CMK (cell line): ENCODE measurements at regions not wholly inside any gene's neighbourhood (a gene's known extent, or its start where the extent isn't known, plus 50 kb on each side); places are given as distances from the start of the nearest gene placed in this dataset.
"Not testable (repeated sequence)": the region's sequence is repeated elsewhere in the genome, so short reads cannot be mapped to it uniquely, and the experiment has no call there.

Experiments
- DNase-seq: peaks from one replicate; pipeline ENCODE4 v3.0.0-alpha.2; 2010; ENCODE audit warnings: low read depth

DNA sequence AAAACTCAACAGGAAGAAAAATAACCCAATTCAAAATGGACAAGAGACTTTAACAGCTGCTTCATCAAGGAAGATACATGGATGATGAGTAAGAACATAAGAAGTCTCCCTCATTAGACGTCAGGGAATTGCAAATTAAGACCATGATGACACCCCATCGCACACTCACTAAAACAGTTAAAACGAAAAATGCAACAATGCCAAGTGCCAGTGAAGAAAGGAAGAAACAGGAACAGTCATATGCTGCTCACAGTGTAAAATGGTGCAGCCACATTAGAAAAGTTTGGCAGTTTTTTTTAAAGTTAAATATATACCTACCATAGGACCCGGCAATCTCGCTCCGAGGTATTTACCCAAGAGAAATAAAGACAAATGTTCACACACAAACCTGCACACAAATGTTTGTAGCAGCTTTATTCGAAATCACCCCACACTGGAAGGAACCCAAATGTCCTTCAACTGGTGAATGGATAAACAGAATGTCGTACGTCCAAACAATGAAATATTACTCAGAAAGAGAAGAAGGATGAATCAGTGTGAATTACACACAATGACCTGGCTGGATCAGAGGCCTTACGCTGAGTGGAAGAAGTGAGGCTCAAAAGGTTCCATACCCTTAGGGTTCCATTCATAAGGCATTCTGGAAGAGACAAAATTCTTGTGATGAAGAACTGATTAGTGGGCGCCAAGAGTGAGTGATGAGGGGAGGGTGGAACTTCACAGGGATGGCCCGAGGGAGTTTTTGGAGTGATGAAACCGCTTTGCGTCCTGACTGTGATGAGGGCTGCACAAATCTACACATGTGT lies 110.3 kb downstream of the C16orf95 start:
- DNase-seq: no peak

DNA sequence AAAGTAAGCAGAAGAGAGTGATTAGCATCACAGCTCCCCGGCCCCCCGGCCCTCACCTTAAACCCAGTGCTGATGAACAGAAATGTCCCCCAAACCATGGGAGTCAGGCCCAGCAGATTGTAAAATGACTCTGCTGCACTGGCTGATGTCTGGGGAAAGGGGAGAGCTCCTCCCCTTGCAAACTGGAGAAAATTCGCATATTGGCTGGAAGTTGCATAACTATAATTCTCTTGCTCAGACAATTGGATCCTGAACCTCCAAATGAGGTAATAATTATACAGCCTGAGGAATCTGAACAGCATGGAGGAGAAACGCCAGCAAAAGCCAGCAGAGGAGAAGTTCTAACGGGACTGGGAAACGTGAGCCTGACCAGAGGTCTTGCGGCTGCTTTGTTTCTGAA lies 109.7 kb downstream of the C16orf95 start:
- DNase-seq: no peak

GRCh38 chr16:87207965-87208364 lies 109.2 kb downstream of the C16orf95 start:
- DNase-seq: no peak

DNA sequence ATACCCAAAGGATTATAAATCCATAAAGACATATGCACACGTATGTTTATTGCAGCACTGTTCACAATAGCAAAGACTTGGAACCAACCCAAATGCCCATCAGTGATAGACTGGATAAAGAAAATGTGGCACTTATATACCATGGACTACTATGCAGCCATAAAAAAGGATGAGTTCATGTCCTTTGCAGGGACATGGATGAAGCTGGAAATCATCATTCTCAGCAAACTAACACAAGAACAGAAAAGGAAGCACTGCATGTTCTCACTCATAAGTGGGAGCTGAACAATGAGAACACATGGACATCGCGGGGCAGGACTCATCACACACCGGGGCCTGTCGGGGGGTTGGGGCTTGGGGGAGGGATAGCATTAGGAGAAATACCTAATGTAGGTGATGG lies 108.2 kb downstream of the C16orf95 start:
- not testable (repeated sequence) for DNase-seq

GRCh38 chr16:87209808-87210512 lies 107.2 kb downstream of the C16orf95 start:
- no peak for DNase-seq

DNA sequence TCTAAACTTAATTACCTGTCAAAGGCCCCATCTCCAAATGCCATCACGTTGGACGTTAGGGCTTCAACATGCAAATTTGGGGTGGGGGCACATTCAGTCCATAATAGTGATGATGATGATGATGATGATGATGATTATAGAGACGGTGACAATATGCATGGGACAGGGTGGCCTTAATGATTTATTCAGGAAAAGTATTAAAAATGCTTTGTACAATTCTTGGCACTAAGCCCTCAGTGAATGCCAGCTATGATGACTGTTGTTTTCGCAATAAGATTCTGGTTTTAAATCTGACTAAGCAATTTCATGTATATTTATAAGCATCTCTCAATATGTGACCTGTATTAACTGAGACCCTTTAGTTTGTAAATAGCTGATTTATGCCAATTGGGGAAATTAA lies 106.3 kb downstream of the C16orf95 start:
- DNase-seq: no peak

GRCh38 chr16:87212026-87212425 lies 105.2 kb downstream of the C16orf95 start:
- no peak for DNase-seq

DNA sequence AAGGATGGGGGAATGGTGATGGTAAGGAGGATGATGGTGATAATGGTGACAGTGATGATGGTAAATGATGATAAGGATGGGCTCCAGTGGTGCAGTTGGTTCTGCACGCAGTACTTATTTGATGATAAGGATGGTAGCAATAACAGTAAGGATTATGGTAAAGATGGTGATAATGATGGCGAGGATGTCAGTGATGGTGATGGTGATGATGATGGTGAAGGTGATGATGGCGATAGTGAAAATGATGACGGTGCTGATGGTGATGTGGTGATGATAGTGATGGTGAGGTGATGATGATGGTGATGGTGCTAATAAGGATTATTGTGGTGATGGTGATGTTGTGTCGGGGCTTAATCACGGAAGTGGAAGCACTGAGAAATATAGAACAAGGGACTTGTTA lies 103.7 kb downstream of the C16orf95 start:
- DNase-seq: no peak

- no peak for DNase-seq
Measured at GRCh38 chr16:87216148-87216840, 100.9 kb downstream of the C16orf95 start.

DNA sequence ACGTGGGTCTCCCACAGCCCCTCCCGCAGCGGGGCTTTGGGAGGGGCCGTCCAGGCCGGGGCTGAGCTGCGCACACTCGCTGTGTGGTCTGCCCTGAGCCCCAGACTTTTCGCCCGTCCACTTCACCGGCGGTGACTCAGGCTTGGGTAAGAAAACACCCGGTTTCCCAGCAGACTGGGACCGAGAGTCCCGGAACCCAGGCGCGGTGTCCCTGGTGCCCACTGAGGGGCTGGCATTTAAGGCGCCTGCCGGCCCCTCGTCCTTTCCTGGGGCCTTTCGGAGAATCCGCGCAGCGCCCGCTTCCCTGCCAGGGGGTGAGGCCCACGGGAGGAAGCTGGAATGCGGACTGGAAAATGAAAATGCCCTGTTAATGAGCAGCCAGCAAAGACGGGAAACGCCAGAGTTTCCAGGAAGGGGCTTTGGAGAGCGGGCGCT lies 100.3 kb downstream of the C16orf95 start:
- DNase-seq: no peak

DNA sequence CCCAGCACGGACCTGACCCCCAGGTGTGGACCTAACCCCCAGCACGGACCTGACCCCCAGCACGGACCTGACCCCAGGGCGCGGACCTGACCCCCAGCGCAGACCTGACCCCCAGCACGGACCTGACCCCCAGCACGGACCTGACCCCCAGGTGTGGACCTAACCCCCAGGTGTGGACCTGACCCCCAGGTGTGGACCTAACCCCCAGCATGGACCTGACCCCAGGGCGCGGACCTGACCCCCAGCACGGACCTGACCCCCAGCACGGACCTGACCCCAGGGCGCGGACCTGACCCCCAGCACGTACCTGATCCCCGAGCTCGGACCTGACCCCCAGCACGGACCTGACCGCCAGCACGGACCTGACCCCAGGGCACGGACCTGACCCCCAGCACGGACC lies 99.4 kb downstream of the C16orf95 start:
- DNase-seq: not testable (repeated sequence)

GRCh38 chr16:87218281-87219055 lies 98.7 kb downstream of the C16orf95 start:
- no peak for DNase-seq

GRCh38 chr16:87219287-87219909 lies 97.8 kb downstream of the C16orf95 start:
- DNase-seq: no peak

GRCh38 chr16:87221633-87222032 lies 95.6 kb downstream of the C16orf95 start:
- no peak for DNase-seq

DNA sequence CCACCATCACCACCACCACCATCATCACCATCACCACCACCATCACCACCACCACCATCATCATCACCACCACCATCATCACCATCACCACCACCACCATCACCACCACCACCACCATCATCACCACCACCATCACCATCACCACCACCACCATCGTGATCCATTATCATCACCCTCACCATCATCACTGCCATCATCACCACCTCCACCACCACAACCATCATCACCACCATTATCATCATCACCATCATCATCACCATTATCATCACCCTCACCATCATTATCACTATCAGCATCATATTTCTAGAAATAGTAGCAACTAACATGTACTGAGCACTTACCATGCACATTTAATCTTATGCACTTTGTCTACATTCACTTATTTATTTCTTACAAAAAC lies 94.9 kb downstream of the C16orf95 start:
- DNase-seq: no peak

DNA sequence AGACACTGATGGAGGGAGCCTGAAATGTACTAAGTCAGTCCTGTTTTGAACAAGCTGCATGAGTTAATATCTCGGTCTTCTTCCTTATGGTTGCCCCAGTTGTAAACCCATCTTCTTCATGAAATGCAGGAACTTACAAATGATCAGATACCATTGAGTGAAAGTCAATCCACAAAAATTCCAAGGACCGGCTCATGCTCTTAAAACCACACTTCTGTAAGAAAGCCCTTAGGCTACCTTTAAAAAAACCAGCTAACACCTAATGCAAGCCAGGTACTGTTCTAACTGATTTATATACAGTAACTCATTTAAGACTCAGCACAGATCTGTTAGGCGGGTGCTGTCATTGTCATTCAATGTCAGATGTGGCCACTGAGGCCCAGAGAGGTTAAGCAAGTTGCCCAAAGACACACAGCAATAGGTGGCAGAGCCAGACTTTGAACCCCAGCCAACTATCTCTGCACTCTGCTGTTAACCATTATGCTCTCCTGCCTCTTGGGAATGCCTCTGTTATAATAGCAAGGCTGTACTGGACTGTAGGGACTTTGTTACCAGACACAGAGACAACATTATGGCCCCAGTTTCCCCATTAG lies 93.4 kb downstream of the C16orf95 start:
- no peak for DNase-seq

GRCh38 chr16:87226926-87227295 lies 90.3 kb downstream of the C16orf95 start:
- DNase-seq: no peak

GRCh38 chr16:87227296-87227951 lies 89.8 kb downstream of the C16orf95 start:
- DNase-seq: no peak

- no peak for DNase-seq
Measured at GRCh38 chr16:87228363-87228762, 88.8 kb downstream of the C16orf95 start.
